ENCODE measurements at regions not wholly inside any gene's neighbourhood (a gene's known extent, or its start where the extent isn't known, plus 50 kb on each side); places are given as distances from the start of the nearest gene placed in this dataset.

GRCh38 chr1:166691476-166691875 is 147.8 kb upstream of the POGK start:
- H3K79me2 ChIP-seq (ENCODE audit: insufficient read depth, low read length) = no peaks in the 10 kb centered on the region
- TF ChIP-seq DMAP1 (CRISPR knock-in tag; IDR thresholded peaks at IDR 0.05) (no peak), CENPX (CRISPR knock-in tag; IDR thresholded peaks at IDR 0.05) (no peak), FOXO1 (CRISPR knock-in tag; IDR thresholded peaks at IDR 0.05) (no peak), SNRNP70 (IDR thresholded peaks at IDR 0.05; ENCODE audit: low read depth, low read length) (no peak), ZNF879 (CRISPR knock-in tag; IDR thresholded peaks at IDR 0.05) (no peak), HOXA3 (CRISPR knock-in tag; IDR thresholded peaks at IDR 0.05) (no peak), RFX3 (CRISPR knock-in tag; IDR thresholded peaks at IDR 0.05) (no peak)
- DNase-seq (ENCODE audit: low spot score) = no peak
- no peak overlapping the region for H3K27ac ChIP-seq (ENCODE audit: extremely low read length, insufficient read depth, low read length)
- no peak overlapping the region for H2AFZ ChIP-seq (ENCODE audit: low read length)
- no peak overlapping the region for H3K9ac ChIP-seq (ENCODE audit: insufficient read depth, low read depth, low read length)
- ATAC-seq = no peak
- H3K4me1 ChIP-seq (ENCODE audit: insufficient read depth, low read length) = no peaks in the 10 kb centered on the region
- no peak overlapping the region for H3K4me2 ChIP-seq (ENCODE audit: low read depth, low read length)
- H3K9me3 ChIP-seq (ENCODE audit: low read length) = no peaks in the 10 kb centered on the region
- in situ Hi-C loops (cut with HindIII; ENCODE audit: extremely low pct_ligation_motif_present, low pct_unique_long_range_greater_than_20kb) (no loop called here), intact Hi-C loops (cut with micrococcal nuclease; ENCODE audit: unreplicated experiment) (no loop called here)
- ChIA-PET CTCF (ENCODE audit: low intra/inter-chr PET ratio, low total read pairs) (no interaction called here), POLR2A (no interaction called here)
- H3K4me3 ChIP-seq (replicated peaks in 1 of 3; ENCODE audit: insufficient read depth in 1 of 3, low read depth in 2 of 3, low read length in 3 of 3) = no peak overlapping the region
- H3K36me3 ChIP-seq (replicated peaks in 1 of 2; ENCODE audit: control insufficient read depth in 1 of 2, insufficient read depth in 2 of 2, low read length in 2 of 2) = no peaks in the 10 kb centered on the region
- H3K27me3 ChIP-seq (ENCODE audit: control insufficient read depth in 1 of 2, insufficient read depth in 2 of 2, low read length in 2 of 2) = no peaks in the 10 kb centered on the region
- whole genome bisulfite sequencing (ENCODE audit: low lambda C conversion rate) = 19% methylated on average over 3 of the region's 3 CpGs
- no peaks in the 10 kb centered on the region for H4K20me1 ChIP-seq (ENCODE audit: insufficient read depth, low read length)
- BruUV-seq (replicated peaks) = no TSS peak
- FAIRE-seq = no peak

- Histone ChIP-seq H3K9ac (ENCODE audit: insufficient read depth, low read depth, low read length) (no peak overlapping the region), H3K4me3 (replicated peaks in 1 of 3; ENCODE audit: insufficient read depth in 1 of 3, low read depth in 2 of 3, low read length in 3 of 3) (no peak overlapping the region), H3K27ac (ENCODE audit: extremely low read length, insufficient read depth, low read length) (no peak overlapping the region), H3K79me2 (ENCODE audit: insufficient read depth, low read length) (no peaks in the 10 kb centered on the region), H3K27me3 (ENCODE audit: control insufficient read depth in 1 of 2, insufficient read depth in 2 of 2, low read length in 2 of 2) (no peaks in the 10 kb centered on the region), H4K20me1 (ENCODE audit: insufficient read depth, low read length) (no peaks in the 10 kb centered on the region), H3K9me3 (ENCODE audit: low read length) (no peaks in the 10 kb centered on the region), H3K4me2 (ENCODE audit: low read depth, low read length) (no peak overlapping the region), H3K4me1 (ENCODE audit: insufficient read depth, low read length) (no peaks in the 10 kb centered on the region), H2AFZ (ENCODE audit: low read length) (no peak overlapping the region), H3K36me3 (replicated peaks in 1 of 2; ENCODE audit: control insufficient read depth in 1 of 2, insufficient read depth in 2 of 2, low read length in 2 of 2) (no peaks in the 10 kb centered on the region)
- DNase-seq (ENCODE audit: low spot score) (no peak), FAIRE-seq (no peak), ATAC-seq (no peak)
- no TSS peak for BruUV-seq (replicated peaks)
- ChIA-PET CTCF (ENCODE audit: low intra/inter-chr PET ratio, low total read pairs) (no interaction called here), POLR2A (no interaction called here)
- in situ Hi-C loops (cut with HindIII; ENCODE audit: extremely low pct_ligation_motif_present, low pct_unique_long_range_greater_than_20kb) (no loop called here), intact Hi-C loops (cut with micrococcal nuclease; ENCODE audit: unreplicated experiment) (no loop called here)
- WGBS (ENCODE audit: low lambda C conversion rate) = 0% methylated on average over 2 of the region's 2 CpGs
- TF ChIP-seq CEBPB (IDR thresholded peaks at IDR 0.05; ENCODE audit: borderline replicate concordance, low read depth, low read length) (no peak), ARID2 (CRISPR knock-in tag; IDR thresholded peaks at IDR 0.05; ENCODE audit: borderline replicate concordance) (no peak), ATF4 (CRISPR knock-in tag; IDR thresholded peaks at IDR 0.05) (no peak), ZSCAN5A (CRISPR knock-in tag; IDR thresholded peaks at IDR 0.05; ENCODE audit: borderline replicate concordance) (no peak), ZNF232 (CRISPR knock-in tag; IDR thresholded peaks at IDR 0.05; ENCODE audit: borderline replicate concordance) (no peak), CBX1 (IDR thresholded peaks at IDR 0.05; ENCODE audit: low read depth) (no peak), ZNF160 (CRISPR knock-in tag; IDR thresholded peaks at IDR 0.05) (no peak), ZNF687 (CRISPR knock-in tag; IDR thresholded peaks at IDR 0.05) (no peak)
These were observed 146.9 kb upstream of the POGK start for GRCh38 chr1:166692346-166692745.

Measured in HepG2 (cell line).